NCI-H748 (cell line): ENCODE measurements at regions not wholly inside any gene's neighbourhood (a gene's known extent, or its start where the extent isn't known, plus 50 kb on each side); places are given as distances from the start of the nearest gene placed in this dataset.

Source experiments
- DNase-seq: peaks from one replicate; lab custom pipeline; 2025; ENCODE audit not compliant: unreplicated experiment; lab: John Stamatoyannopoulos, UW

DNA sequence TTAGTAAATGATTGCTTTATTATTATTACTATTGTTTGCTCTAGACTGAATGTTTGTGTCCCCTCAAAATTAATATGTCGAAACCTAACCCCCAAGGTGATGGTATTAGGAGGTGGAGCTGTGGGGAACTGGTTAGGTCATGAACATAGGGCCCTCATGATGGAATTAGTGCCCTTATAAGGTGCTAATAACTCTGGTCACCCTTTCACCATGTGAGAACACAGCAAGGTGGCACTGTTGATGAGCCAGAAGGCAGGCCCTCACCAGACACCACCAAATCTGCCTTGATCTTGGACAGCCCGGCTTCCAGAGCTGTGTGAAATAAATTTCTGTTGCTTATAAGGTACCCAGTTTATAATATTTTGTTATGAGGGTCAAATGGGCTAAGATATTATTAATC is 95.8 kb downstream of the BDNF start:
- no peak for DNase-seq

DNA sequence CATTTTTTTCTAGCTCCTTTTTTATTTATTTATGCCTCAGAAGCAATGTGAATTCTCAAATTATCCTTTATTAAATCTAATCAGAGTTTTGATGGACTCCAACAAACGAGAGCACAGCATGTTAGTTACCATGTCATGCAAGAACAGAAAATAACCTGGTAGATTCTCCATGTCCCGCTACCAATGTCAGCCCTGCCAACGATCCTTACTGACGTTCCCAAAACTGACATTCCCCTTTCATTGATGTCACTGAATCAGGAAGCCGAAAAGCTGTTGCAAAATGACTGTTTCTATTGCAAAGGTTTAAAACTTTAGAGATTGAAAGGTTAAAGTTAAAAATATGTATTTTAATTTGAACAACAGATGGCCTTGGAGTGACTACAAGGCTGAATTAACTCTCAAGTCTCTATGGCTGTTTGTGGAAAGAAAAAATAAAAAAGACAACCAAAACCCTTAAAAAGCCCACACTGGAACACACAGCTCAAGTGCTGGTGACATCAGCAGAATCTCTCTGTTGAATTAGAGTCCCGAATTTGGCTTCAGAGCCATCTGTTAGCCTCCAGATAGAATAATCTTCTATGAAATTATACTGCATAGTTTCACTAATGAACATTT is 96.8 kb downstream of the BDNF start:
- no peak for DNase-seq

DNA sequence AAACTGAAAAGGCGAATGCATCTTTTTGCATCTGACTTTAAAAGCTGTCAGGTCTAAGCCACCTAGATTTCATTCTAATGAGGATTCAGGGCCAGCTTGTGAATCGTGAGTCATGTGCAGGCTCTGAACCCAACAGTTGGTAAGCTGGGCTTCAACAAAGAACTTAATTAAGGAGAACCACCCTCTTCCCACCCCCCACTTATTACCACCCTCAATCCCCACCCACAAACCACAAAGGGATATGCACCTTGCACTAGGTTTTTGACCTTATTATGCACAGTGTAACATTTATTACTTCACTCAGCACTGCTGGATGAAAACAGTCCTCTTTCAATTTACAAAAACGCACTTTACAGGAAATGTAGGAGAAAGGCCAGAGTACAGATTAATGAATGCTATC is 94.1 kb upstream of the LIN7C start:
- DNase-seq = no peak

DNA sequence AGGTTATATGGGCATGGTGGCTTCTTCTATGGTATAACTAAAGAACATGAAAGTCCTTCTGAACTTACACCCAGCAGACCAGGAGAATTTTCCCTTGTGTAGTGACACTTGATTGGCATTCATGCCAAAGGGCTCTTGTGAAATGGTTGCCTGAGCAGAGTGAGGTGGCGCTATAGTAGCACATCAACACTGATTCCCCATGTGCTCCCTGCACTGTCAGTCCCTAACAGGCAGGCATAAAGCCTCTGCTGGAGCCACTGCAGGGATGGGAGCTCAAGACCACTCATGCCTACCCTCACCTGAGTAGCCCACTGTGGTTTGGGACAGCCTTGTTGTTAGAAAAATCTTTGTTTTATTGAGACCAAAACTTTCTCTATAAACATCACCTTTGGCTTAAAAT is 92.6 kb upstream of the LIN7C start:
- DNase-seq = peak; percentile 9

DNA sequence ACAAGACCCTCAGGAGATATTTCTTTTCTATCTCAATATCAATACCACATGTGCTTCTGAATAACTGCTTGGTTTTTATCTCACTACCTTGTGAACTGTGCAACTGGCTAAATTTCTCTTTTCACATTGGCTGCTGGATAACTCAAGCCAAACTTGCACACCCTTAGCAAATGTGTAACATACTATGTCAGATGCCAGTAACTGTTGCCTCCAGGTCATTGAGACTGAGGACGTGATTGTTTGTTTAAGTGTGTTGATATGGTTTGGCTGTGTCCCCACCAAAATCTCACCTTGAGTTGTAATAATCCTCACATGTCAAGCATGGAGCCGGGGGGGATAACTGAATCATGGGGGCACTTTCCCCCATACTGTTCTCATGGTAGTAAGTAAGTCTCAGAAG is 90.2 kb upstream of the LIN7C start:
- DNase-seq = no peak

DNA sequence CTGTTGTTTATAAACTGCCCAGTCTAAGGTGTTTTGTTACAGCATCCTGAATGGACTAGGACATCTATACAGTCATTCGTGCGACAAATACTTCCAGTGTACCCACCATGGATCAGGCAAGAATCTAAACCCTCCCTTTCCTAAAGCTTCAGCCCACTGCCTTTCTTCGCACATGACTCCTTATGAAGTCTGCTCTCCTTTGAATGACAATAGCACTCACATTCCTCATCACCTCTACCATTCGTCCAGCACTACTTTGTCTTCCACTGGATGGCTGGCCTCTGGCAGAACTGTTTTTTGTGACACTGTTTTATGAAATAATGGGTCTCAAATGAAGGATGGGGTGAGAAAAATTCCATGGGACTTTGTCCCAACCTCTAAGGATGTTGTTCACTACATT is 89.8 kb upstream of the LIN7C start:
- no peak for DNase-seq

DNA sequence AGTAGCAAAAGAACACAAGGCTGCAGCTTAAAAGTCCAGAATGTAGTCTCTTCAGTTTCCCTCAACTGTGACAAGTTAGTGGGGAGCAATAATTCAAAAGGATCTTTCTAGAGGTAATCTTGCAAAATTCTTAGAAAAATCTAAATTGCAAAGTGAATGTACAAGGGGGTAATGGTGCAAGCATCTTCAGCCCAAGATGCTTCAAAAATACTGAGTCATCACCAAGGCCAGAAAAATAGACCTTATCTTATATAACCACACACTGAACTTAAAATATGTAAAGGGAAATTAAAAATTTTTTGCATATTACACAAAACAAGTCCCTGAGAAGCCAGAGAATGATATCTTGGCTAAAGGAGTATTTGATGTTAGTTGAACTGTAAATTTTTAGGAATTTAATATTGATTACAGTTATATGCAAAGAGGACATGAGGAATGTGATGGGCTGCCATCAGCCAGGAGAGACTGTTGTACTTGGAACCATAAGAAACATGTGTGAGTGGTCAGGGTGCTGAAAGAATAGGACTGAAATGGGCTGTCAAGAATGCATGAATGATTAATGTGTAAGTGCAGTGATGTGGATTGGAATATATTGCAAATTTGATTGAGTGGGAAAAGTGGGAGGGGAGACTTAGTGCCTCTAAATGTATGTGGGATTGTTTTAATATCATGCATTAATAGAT is 85.7 kb upstream of the LIN7C start:
- DNase-seq = no peak

DNA sequence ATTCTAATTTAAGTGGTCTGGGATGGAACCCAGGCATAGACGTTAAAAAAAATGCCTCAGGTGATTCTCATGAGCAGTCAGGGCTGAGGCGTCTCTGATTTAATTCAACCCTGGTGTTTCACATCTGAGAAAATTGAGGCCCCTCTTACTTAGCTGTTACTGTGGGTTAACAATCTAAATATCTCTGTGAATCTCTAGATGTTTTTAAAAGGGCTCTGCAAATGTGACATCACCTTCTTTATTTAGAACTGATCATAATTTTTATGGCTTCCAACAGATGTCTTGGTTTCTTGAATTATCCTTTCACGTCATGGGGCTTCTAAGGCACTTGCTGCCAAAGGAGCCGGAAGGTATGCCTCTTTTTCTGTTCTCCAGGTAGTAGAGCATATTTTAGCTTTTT is 76.1 kb upstream of the LIN7C start:
- DNase-seq = no peak

DNA sequence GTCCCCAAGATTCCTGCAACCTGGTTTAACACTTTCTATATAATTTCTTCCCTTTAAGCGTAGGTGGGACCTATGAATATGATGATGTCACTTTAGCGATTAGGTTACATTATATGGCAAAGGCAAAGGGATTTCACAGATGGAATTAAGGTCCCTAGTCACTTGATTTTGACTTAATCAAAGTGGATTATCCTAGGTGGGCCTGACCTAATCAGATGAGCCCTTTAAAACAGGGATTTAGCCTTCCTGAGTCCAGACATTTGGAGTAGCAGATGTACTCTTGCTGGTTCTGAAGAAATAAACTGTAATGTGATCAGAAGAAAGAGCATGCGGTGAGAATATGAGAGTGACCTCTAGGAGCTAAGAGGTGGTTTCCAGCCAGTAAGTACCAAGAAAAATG is 67.8 kb upstream of the LIN7C start:
- no peak for DNase-seq

DNA sequence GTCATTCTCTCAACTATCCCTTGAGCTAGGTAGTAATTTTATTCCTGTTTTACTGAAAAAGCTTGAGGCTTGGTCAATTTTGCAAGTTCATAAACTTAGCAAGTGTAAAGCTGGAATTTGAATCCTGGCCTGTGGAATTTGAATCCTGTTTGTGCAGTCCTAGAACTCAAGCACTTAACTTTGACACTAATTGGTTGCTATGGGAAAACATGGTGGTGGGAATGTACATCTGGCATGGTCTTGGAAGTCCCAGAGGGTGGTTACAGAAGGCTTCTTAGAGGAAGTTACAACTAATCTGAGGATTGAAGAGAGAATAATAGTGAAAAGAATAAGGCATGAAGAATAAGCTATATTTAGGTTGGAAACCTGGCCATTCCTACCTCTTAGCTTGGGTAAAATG is 66.5 kb upstream of the LIN7C start:
- DNase-seq = no peak

DNA sequence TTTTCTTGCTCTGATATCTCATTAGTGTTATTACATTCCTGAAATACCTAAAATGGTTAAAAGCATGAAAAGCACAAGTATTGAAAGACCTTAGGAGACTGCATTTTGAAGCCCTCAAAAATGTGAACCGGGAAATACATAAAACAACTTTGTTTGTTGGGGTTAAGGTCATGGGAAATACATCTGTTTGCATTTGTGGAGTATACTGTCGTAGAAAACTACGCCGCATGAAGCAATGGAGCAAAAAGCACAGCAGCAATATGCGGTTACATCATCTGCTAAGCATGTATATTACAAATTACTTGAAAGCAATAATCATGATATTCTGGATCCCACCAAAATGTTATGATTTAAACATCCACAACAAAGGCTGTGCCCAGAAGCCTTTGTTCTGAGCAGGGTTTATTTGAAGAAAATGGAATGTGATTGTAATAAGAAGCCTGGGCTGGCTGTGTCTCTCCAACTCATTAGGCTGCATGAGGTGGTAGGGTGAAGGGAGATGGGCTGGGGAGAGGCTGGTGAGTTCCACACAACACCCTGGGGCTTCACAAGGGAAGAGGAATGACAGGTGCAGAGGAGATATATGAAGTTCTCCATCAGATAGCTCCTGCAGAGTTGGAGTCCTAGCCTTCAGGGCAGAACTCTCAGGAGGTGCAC is 64.7 kb upstream of the LIN7C start:
- DNase-seq = no peak

DNA sequence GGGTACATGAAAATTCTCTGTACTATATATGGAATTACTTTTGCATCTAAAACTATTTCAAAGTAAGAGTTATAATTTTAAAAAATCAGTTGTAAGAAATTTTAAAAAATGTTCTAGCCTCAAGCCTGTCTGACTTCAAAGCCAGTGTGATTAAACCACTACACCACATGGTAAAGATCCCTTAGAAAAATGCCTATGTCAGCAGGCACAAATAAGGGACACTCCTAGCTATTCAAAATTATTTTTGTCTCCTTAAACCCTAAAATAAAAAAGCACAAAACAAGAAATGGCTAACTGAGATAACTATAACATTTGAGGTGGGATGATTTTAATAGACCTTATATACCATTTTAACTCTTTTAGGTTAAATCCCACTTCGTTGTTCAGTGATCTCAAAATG is 64.0 kb upstream of the LIN7C start:
- no peak for DNase-seq

DNA sequence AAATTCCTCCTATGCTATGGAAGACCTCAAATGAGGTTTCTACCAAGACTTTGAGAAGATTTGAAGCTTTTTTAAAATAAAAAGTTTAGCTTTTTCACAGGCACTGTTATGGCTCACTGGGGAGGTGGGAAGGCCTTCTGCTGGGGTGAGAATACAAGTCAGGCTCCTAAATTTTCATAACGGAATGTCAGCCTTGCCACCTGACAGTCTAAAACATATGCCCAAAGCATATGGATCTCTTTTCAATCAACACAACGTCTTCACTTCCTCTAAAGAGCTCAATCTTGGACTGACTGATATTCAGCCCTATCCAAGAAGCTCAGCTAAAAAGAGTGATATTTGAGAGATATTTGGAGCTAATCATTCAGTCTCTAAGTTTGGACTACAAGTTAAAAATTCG is 57.1 kb upstream of the LIN7C start:
- no peak for DNase-seq

DNA sequence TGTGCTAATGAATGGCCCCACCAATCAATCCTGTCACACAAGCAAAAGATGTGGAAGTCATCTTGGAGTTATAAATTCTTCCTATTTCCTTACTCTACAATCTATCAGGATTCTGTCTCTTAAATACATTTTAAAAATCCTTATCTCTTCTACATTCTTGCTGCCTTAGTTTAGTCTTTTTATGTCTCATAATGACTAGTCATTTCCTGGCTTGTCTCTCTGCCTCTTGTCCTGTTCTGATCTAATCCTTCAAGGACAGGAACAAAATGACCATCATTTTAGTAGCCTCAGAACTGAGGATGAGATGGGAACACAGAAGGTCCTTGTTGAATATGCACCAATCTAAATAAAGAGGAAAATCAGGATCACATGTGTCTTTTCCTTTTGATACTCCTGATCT is 56.6 kb upstream of the LIN7C start:
- no peak for DNase-seq

DNA sequence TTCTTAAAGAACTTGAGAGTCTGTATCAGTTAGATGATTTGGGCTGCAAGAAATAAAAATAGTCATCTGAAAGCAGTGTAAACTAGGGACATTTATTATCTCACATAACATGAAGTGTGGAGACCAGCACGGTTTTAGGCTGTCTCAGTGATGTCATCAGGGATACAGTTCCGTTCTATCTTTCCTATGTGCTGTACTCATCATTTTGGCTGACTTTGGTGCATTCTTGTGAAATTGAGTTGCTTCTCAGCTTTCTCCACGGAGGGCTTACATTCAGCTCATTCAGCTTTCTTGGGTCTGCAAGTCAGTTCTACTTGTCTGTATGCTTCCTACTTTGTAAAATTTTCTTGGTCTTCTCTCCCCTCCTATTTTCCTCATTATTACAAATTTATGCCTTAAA is 51.8 kb upstream of the LIN7C start:
- no peak for DNase-seq

DNA sequence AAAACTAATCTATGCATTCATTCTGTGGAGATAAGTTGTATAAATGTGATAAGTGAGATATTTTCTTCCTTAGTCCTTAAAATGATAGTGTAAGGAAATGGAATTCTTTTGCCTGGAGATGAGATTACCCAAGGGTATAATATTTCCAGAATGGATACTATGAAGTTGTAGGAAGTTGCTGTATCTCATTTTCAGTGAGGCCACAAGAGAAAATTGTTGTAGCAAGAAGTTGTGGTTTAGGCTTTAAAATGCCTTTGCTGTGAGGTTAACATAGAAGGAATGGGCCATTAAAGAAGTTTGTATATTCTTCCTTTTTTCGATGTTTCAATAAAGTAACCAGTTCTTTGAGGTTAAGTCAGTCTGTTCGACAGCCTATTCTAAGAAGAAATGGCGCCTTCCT is 50.7 kb upstream of the LIN7C start:
- no peak for DNase-seq
